Activated naive CD4-positive, alpha-beta T cell treated with anti-CD3 and anti-CD28 coated beads, Interleukin-2, amount 50 U/mL, for 24 hours (primary cell): ENCODE measurements at regions not wholly inside any gene's neighbourhood (a gene's known extent, or its start where the extent isn't known, plus 50 kb on each side); places are given as distances from the start of the nearest gene placed in this dataset.

ENCODE experiments used
- H3K27ac Mint-ChIP-seq: one replicate; pipeline ENCODE4 v1.8.0; 2021; ENCODE audit warnings: mild to moderate bottlenecking, mixed read lengths
- H3K27me3 Mint-ChIP-seq: one replicate; pipeline ENCODE4 v1.8.0; 2021; ENCODE audit warnings: mixed read lengths
- H3K36me3 Mint-ChIP-seq: one replicate; pipeline ENCODE4 v1.8.0; 2021; ENCODE audit warnings: mixed read lengths
- H3K4me1 Mint-ChIP-seq: one replicate; pipeline ENCODE4 v1.8.0; 2021; ENCODE audit warnings: mixed read lengths
- H3K4me3 Mint-ChIP-seq: one replicate; pipeline ENCODE4 v1.8.0; 2021; ENCODE audit warnings: mild to moderate bottlenecking, mixed read lengths
- H3K9me3 Mint-ChIP-seq: one replicate; pipeline ENCODE4 v1.8.0; 2021; ENCODE audit warnings: mixed read lengths

DNA sequence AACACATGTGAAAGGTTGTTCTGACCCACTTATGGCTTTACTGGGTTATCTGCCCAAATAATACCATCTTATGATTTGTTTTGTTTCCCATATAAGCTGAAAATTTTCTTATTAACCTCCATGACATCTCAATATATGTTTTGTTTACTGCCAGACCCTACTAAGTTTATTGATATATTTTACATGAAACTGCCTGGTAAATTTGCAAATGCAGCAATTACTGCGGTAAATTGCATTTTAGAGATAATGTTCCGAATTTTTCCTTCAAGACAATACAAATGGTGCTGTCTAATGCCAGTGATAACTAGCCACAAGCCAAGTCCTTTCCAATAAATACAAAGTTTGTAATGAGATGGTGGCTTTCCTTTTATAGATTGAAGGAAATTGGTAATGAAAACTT lies 275.9 kb downstream of the SAMD5 start:
- Mint-ChIP-seq H3K36me3 (no peaks in the 10 kb centered on the region), H3K27me3 (no peaks in the 10 kb centered on the region), H3K4me3 (no peak overlapping the region), H3K4me1 (no peaks in the 10 kb centered on the region), H3K9me3 (no peaks in the 10 kb centered on the region), H3K27ac (no peak overlapping the region)

DNA sequence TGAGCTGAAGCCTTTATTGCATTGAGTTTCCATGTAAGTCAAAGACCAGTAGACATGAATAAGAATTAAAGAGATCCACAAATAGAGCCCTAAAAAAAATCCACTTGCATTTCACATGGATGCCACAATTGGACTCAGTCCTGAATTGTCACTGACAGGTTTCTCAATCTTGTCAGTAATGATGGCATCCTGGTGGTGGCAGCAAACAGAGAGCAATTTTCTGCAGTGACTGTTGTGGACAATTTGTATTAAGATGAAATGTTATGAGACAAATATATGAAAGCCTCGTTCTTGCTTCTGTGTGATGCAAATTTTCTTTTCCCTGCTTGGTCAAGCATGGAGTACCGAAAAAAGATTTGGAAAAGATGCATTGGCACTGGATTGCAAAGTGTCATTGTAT lies 278.9 kb downstream of the SAMD5 start:
- Mint-ChIP-seq H3K27ac (no peak overlapping the region), H3K4me3 (no peak overlapping the region), H3K9me3 (peaks cover 6% of the 10 kb centered on the region), H3K27me3 (no peaks in the 10 kb centered on the region), H3K4me1 (no peaks in the 10 kb centered on the region), H3K36me3 (no peaks in the 10 kb centered on the region)

DNA sequence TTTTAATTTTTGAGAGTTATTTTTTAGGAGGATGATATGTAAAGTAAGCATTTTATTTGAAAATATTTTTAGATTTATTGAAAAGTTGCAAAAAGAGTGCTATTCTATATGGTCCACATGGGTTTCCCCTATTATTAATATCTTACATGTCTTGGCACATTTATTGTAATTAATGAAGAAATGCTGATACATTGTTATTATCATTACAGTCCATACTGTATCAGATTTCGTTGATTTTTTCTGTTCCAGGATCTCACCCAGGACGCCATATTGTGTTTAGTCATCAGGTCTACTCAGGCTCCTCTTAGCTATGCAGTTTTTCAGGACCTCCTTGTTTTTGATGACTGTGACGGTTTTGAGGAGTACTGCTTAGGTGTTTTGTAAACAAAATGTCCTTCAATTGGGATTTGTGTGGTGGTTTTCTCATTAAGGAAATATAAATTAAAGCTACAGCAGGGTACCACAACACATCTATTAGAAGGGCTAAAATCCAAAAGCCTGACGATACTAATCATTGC lies 281.0 kb downstream of the SAMD5 start:
- H3K27ac Mint-ChIP-seq: no peak overlapping the region
- no peaks in the 10 kb centered on the region for H3K4me1 Mint-ChIP-seq
- no peaks in the 10 kb centered on the region for H3K36me3 Mint-ChIP-seq
- peaks cover 6% of the 10 kb centered on the region for H3K9me3 Mint-ChIP-seq
- no peaks in the 10 kb centered on the region for H3K27me3 Mint-ChIP-seq
- no peak overlapping the region for H3K4me3 Mint-ChIP-seq

DNA sequence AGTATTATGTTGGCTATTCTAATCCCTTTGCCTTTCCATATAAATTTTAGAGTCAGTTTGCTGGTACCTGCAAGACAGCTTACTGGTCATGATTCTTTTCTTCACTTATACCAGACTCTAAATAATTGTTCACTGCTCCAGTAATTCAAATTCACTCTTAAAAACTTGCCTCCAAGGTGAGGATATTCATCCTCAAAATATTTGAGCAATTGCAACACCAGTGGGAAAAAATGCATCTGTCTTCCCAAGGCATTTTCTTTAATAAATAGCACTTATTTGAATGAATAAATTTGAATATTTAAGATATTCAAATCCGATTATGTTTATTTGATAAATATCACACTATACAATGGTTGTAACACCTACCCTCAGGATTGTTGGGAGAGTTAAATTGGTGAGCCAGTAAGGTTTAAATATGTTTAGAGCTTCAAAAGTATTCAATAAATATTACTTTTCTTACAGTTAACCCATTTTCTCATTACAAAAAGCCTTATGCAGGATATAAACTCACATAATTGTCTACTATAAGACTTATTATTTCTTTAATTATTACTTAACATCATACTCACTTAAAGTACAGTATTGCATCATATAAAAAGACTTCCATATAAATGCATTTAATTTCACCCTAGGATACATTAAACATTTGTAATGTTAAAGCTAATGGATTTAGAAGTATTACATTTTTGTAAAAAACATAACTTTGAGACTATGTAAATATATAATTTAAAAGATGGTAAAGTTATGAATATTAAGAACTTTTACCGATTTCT lies 285.6 kb downstream of the SAMD5 start:
- peaks cover 6% of the 10 kb centered on the region for H3K9me3 Mint-ChIP-seq
- H3K4me3 Mint-ChIP-seq: no peak overlapping the region
- no peaks in the 10 kb centered on the region for H3K27me3 Mint-ChIP-seq
- no peaks in the 10 kb centered on the region for H3K4me1 Mint-ChIP-seq
- no peaks in the 10 kb centered on the region for H3K36me3 Mint-ChIP-seq
- no peak overlapping the region for H3K27ac Mint-ChIP-seq

DNA sequence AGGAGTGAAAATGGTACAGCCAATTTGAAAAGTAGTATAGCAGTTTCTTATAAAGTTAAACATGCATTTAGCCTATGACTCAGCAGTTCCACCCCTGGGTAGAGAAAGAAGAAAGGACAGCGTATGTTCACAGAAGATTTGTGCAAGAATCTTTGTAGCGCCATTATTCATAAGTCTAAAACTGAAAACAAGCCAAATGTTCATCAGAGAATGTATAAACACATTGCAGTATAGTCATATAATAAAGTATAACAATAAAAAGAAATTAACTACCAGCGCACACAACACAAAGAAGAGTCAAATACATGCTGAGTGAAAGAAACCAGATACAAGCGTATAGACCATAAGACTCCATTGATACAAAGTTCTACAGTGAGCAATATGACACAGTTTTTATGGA lies 294.0 kb downstream of the SAMD5 start:
- H3K4me3 Mint-ChIP-seq: no peak overlapping the region
- H3K36me3 Mint-ChIP-seq: no peaks in the 10 kb centered on the region
- no peaks in the 10 kb centered on the region for H3K4me1 Mint-ChIP-seq
- H3K27me3 Mint-ChIP-seq: peaks cover 2% of the 10 kb centered on the region
- no peak overlapping the region for H3K27ac Mint-ChIP-seq
- peaks cover 15% of the 10 kb centered on the region for H3K9me3 Mint-ChIP-seq

DNA sequence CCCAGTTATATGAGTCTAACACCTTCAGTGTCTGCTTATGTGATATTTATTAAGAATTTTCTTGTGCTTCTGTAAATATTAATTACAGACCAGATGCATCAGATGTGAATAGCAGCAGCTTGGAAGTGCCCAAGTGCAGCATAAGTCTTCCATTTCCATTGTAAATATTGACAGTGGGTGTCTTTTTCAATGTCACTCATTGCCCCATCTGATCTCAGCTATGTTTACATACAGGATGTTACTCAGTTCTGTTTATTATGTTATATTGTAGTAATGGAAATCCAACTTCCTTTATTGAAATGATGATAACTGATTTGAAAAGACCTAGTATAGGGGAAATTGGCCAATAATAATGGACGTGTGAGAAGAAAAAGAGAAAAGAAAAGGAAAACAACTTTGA lies 296.7 kb downstream of the SAMD5 start:
- no peaks in the 10 kb centered on the region for H3K4me1 Mint-ChIP-seq
- peaks cover 15% of the 10 kb centered on the region for H3K9me3 Mint-ChIP-seq

DNA sequence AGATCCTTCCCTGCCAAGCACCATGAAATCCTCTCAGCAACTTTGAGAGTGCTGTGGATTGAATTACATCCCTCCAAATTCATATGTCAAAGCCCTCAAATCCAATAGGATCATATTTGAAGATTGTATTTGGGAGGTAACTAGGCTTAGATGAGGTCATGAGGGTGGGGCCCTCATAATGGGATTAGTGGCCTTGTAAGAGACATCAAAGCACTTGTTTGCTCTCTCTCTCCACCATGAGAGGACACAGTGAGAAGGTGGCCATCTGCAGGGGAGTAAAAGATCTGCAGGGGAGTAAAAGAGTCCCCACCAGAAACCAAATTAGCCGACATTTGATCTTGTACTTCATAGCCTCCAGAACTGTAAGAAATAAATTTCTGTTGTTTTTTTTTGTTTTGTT lies 298.2 kb downstream of the SAMD5 start:
- Mint-ChIP-seq H3K27me3 (peaks cover 2% of the 10 kb centered on the region), H3K4me3 (no peak overlapping the region), H3K9me3 (peaks cover 15% of the 10 kb centered on the region), H3K36me3 (no peaks in the 10 kb centered on the region), H3K4me1 (no peaks in the 10 kb centered on the region), H3K27ac (no peak overlapping the region)

More for the DNA sequence above, 296.7 kb downstream of the SAMD5 start:
- Mint-ChIP-seq H3K36me3 (no peaks in the 10 kb centered on the region), H3K27me3 (peaks cover 2% of the 10 kb centered on the region), H3K27ac (no peak overlapping the region), H3K4me3 (no peak overlapping the region)

DNA sequence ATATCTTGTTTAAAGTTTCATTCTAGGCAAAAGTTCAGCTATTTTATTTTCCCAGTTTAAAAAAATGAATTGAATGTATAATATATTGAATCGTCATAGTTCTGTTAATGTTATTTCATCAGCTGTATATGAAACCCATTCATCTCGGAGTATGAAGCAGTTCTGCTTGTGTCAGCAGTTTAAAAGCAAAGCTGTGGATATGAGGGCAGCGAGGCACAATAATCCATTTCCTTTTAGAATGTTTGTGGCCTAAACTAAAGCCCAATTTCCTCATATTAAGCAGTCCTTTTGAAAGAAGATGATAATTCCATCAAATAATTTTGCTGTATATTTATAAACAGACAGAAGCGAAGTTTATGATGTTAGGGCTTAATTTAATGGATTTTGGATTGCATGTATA lies 300.1 kb downstream of the SAMD5 start:
- Mint-ChIP-seq H3K4me1 (no peaks in the 10 kb centered on the region), H3K27ac (no peak overlapping the region), H3K9me3 (peaks cover 15% of the 10 kb centered on the region), H3K27me3 (peaks cover 2% of the 10 kb centered on the region), H3K36me3 (no peaks in the 10 kb centered on the region), H3K4me3 (no peak overlapping the region)

DNA sequence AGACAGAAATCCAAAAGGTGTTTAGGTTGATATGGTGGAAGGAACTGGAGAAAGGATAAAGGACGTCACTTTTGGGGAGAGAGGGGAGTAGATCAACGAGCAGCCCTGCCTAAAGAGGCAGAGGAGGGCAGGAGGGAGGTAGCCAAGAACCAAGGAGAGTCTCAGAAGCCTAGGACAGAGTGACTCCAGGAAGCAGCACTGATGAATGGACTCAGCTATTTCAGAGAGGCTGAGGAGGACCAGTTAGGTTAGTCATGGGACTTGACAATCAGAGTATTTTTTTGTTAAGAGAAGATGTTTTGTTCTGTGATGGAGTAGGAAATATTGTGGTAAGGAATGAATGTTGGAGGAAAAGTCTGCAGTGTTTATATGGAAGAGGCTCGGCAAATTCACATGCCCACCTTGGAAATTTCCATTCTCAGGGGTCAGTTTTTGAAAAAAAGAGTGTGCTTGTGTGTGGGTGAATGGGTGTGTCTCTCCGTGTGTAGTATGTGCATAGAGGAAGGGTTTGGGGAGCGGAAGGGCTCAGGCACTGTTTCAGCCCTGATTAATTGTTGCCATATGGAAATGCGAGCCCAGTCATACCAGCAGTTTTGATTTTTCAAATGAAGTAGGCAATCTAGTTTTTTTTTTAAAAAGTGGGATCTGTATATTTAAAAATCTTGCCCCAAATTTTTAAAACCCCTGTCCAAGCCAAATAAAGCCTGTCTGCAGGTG lies 303.6 kb downstream of the SAMD5 start:
- Mint-ChIP-seq H3K9me3 (no peaks in the 10 kb centered on the region), H3K4me1 (no peaks in the 10 kb centered on the region), H3K36me3 (no peaks in the 10 kb centered on the region), H3K27me3 (no peaks in the 10 kb centered on the region), H3K27ac (no peak overlapping the region), H3K4me3 (no peak overlapping the region)

DNA sequence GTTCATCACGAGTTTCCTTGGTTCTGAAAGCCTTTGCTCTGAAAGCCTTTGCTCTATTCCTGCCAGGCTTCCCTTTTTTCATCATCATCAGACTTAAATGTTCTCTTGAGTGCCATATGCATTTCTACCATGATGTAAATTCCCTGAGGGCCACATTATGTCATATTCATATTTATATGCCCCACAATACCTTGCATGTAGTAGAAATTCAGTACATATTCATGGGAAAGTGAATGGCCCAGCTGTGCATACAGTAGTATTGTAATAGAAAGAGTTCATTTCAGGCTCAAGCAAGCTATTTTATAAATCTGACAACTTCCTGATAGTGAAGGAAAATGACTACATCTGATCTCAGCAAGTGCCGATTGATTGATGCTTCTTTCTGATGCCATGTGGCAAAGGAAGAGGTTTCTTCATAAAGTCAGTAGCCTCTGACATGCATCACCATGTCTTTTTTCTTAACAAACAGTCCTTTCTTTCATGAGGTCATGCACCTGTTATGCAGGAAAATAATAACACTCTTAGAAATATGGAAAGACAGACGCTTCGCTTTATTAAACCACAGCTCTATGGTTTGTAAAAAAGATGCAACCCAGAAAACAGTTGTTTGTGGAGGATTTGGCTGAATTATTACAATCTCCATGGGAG lies 308.7 kb downstream of the SAMD5 start:
- H3K27me3 Mint-ChIP-seq: no peaks in the 10 kb centered on the region
- H3K4me1 Mint-ChIP-seq: no peaks in the 10 kb centered on the region
- no peak overlapping the region for H3K4me3 Mint-ChIP-seq
- no peak overlapping the region for H3K27ac Mint-ChIP-seq
- no peaks in the 10 kb centered on the region for H3K9me3 Mint-ChIP-seq
- H3K36me3 Mint-ChIP-seq: no peaks in the 10 kb centered on the region

DNA sequence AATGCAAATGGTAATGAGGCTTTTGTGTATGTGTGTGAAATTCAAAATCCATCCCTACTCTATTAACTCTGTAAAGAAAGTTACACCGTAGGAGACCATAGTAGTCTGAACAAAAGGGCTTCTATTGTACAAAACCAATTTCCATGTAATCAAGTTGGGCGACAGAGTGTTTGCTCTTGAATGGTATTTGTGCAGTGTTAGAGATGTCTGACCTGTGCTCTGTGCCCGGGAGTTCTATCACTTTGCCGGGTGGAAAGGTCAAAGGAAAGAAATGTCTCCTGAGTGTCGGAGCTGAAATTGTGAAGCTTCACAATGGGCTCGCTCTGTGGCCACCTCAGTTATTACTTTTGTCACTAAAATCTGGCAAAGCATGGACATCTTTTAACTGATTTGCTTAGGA lies 312.0 kb downstream of the SAMD5 start:
- no peak overlapping the region for H3K4me3 Mint-ChIP-seq
- H3K4me1 Mint-ChIP-seq: no peaks in the 10 kb centered on the region
- H3K27ac Mint-ChIP-seq: no peak overlapping the region
- no peaks in the 10 kb centered on the region for H3K9me3 Mint-ChIP-seq
- no peaks in the 10 kb centered on the region for H3K36me3 Mint-ChIP-seq
- H3K27me3 Mint-ChIP-seq: no peaks in the 10 kb centered on the region

DNA sequence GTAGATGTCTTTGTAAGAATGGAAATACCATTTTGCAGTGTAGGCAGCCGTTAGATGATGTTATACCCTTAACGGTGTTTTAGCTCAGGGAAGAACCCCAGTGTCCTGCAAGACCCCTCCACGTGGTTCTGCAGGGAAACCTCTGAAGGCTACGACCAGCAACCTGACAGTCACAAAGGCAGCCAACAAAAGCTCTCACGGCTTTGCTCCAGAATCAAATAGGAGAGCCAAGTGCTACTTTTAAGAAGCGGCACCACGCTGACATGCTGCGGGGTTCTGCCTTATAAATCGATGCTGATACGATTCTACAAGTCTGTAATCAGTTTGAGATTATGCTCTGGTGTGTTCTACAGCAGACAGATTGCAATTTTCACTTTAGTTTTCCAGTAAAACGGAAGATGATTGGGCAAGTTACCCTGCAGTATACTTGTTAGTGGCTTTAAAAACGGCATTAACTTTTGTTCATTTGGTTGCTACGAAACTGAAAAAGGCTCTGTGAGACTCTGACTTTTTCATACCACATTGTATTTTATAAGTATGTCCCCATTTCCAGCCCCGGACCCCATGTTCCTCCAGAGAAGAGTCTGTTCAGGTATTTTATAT lies 312.9 kb downstream of the SAMD5 start:
- Mint-ChIP-seq H3K27me3 (no peaks in the 10 kb centered on the region), H3K4me1 (no peaks in the 10 kb centered on the region), H3K36me3 (no peaks in the 10 kb centered on the region), H3K4me3 (no peak overlapping the region), H3K9me3 (no peaks in the 10 kb centered on the region), H3K27ac (no peak overlapping the region)

DNA sequence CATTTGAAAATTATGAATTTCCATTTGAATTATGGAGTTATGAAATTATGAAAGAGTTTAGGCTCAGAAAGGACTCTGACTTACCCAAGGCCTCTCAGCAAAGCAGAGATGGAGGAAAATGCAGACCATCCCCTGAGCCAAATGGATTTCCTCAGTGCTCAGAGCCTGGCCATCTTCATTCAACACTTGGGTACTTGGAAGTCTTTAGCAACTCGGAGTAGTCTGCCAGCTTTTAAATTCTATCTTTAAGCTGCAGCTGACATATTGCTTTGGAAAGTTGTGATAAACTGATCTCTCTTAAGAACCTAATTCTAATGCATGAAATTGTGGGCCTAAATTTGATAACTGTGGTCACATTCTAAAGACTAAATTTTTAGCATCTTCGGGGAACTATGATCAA lies 315.4 kb downstream of the SAMD5 start:
- Mint-ChIP-seq H3K27me3 (no peaks in the 10 kb centered on the region), H3K4me1 (no peaks in the 10 kb centered on the region), H3K36me3 (no peaks in the 10 kb centered on the region), H3K4me3 (no peak overlapping the region), H3K9me3 (no peaks in the 10 kb centered on the region), H3K27ac (no peak overlapping the region)

DNA sequence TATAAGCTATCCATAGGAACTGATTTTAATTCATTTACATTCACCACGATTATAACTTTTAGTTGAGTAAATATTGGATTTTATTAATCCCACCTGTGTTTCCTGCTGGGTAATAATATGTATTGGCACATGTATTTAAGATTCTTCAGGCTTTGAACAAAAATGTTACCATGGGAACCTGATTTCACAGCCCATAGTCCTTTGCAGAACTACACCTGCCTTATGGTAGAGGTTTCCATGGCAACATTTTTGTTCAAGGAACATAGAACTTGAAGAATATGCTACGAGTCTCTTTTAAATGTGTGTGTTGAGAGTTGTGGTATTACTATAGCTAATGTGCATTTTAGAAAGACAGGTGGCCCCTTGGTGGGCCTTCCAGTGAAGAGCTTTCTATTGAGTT lies 317.4 kb downstream of the SAMD5 start:
- no peaks in the 10 kb centered on the region for H3K4me1 Mint-ChIP-seq
- H3K27ac Mint-ChIP-seq: no peak overlapping the region
- H3K4me3 Mint-ChIP-seq: no peak overlapping the region
- no peaks in the 10 kb centered on the region for H3K36me3 Mint-ChIP-seq
- H3K9me3 Mint-ChIP-seq: no peaks in the 10 kb centered on the region
- H3K27me3 Mint-ChIP-seq: no peaks in the 10 kb centered on the region

DNA sequence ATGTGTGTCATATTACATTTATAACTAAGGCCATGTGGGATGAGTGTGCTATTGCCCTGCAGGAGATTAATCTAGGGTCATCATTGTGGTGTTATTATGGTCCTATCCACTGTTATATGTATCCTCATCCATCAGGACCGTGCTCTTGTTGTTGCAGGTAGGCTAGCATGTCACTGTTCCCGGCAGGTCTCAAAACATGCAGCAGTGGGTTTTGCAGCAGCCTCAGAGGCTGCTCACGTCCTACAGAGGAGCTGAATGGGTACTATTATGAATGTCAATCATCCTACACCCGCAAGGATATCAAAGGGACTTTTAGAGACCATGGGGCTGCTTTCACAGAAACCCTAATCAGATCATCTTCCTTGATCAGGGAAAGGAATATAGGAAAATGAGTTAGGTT lies 318.2 kb downstream of the SAMD5 start:
- H3K27me3 Mint-ChIP-seq: no peaks in the 10 kb centered on the region
- no peaks in the 10 kb centered on the region for H3K36me3 Mint-ChIP-seq
- no peaks in the 10 kb centered on the region for H3K9me3 Mint-ChIP-seq
- no peak overlapping the region for H3K4me3 Mint-ChIP-seq
- H3K27ac Mint-ChIP-seq: no peak overlapping the region
- H3K4me1 Mint-ChIP-seq: no peaks in the 10 kb centered on the region

DNA sequence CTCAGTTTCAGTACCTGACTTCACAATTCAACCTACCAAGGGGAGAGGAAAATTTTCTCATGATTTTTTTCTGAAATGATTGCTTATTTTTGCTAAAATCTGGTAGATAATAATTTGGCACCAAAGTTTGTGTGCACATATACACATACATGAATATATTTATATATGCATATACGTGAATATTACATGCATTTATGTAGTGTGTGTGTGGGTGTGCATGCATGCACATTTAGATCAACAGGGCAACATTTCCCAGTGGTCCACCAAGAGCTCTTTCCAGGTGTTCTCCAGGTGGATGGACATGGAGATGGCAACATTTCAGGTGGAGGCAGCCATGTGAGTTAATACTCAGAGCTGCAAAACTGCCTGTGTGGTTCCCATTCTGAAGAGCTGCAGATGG lies 320.9 kb downstream of the SAMD5 start:
- no peaks in the 10 kb centered on the region for H3K9me3 Mint-ChIP-seq
- no peaks in the 10 kb centered on the region for H3K4me1 Mint-ChIP-seq
- no peaks in the 10 kb centered on the region for H3K36me3 Mint-ChIP-seq
- H3K4me3 Mint-ChIP-seq: no peak overlapping the region
- H3K27me3 Mint-ChIP-seq: peaks cover 2% of the 10 kb centered on the region
- H3K27ac Mint-ChIP-seq: peak overlapping the region; percentile 13
